ENCODE measurements at regions not wholly inside any gene's neighbourhood (a gene's known extent, or its start where the extent isn't known, plus 50 kb on each side); places are given as distances from the start of the nearest gene placed in this dataset.

GRCh38 chr1:113007706-113008364 lies 51.8 kb upstream of the SLC16A1 start:
- no peak for DNase-seq

- DNase-seq, result no peak
Measured at GRCh38 chr1:113008365-113008714, 52.3 kb upstream of the SLC16A1 start.

- DNase-seq, result no peak
Measured at GRCh38 chr1:113012149-113012548, 56.2 kb upstream of the SLC16A1 start.

GRCh38 chr1:113013823-113014222 lies 57.8 kb upstream of the SLC16A1 start:
- DNase-seq, result no peak

GRCh38 chr1:113014508-113014907 lies 58.5 kb upstream of the LRIG2 start:
- no peak for DNase-seq

- DNase-seq, result no peak
Measured at GRCh38 chr1:113018911-113019310, 54.1 kb upstream of the LRIG2 start.

- DNase-seq, result peak; percentile 1
Measured at GRCh38 chr1:113021430-113022085, 51.4 kb upstream of the LRIG2 start.

Measured in NCI-H2029 treated with DMSO at 0.1 percent for 48 hours (cell line).